K562 (cell line): ENCODE measurements at regions not wholly inside any gene's neighbourhood (a gene's known extent, or its start where the extent isn't known, plus 50 kb on each side); places are given as distances from the start of the nearest gene placed in this dataset.

ENCODE experiments used
- ATAC-seq: fragments of 200-7000 bp; cut with Tn5 transposase; 3 replicates; pipeline ENCODE4 v1.9.1; 2020; ENCODE audit warnings: moderate library complexity
- BruUV-seq: library from RNA; stranded (reverse); fragments of 400-500 nt; replicated peaks from 2 replicates; lab custom pipeline; 2021; lab: Mats Ljungman, UMichigan
- CTCF ChIA-PET: fragments of 300-600 bp; formaldehyde crosslinking; extraction: SDS; loops from one replicate; lab custom pipeline; 2021; ENCODE audit warnings: low intra/inter-chr PET ratio; lab: Yijun Ruan, JAX
- POLR2A ChIA-PET: fragments of 300-600, 350-650 bp; sonication (Branson Sonifier 250); formaldehyde crosslinking; extraction: SDS; loops from one replicate; lab custom pipeline; 2021; ENCODE audit warnings: antibody characterized with exemption, inconsistent platforms; lab: Yijun Ruan, JAX
- DNase-seq, 4 experiments: peaks; one replicate each; pipeline versions ENCODE4 v3.0.0 to v3.0.0-alpha.2; 2011 to 2018; ENCODE audit warnings: low spot score in 3 of 4, mixed read lengths in 3 of 4; ENCODE audit errors: extremely low read depth in 1 of 4
- FAIRE-seq: peaks from 2 replicates; lab custom pipeline; 2011; peaks lifted over from hg19 to GRCh38; lab: Jason Lieb, UNC
- H2AFZ ChIP-seq: 2 replicates; pipeline ENCODE4 v1.6.0; 2011; ENCODE audit warnings: low read depth, low read length, control low read depth, inconsistent platforms
- H3K27ac ChIP-seq: fragments of 200-600 bp; 3 replicates; pipeline ENCODE4 v1.8.0; 2011; ENCODE audit warnings: low read depth, mild to moderate bottlenecking, control low read depth, inconsistent platforms, low read length, moderate library complexity, mixed read lengths; ENCODE audit errors: extremely low read depth
- H3K27me3 ChIP-seq, 2 experiments: fragments of 300-600 bp in 1 of 2; 2 replicates in 1 of 2; 3 replicates in 1 of 2; pipeline versions ENCODE4 v1.6.0 to v1.8.0; 2011; ENCODE audit warnings: inconsistent platforms in 2 of 2, low read length in 2 of 2, mild to moderate bottlenecking in 1 of 2, mixed read lengths in 1 of 2, moderate library complexity in 1 of 2; ENCODE audit not compliant: control insufficient read depth in 2 of 2, insufficient read depth in 2 of 2
- H3K36me3 ChIP-seq: fragments of 300-600 bp; 3 replicates; pipeline ENCODE4 v1.8.0; 2011; ENCODE audit warnings: mild to moderate bottlenecking, low read length, inconsistent platforms; ENCODE audit not compliant: control insufficient read depth, insufficient read depth
- H3K4me1 ChIP-seq, 2 experiments: fragments of 200-600 bp in 1 of 2; replicated peaks in 1 of 2; 2 replicates in 1 of 2; 3 replicates in 1 of 2; pipeline versions ENCODE4 v1.5.1 to v1.8.0; 2011; ENCODE audit warnings: inconsistent platforms in 2 of 2, low read length in 2 of 2, mild to moderate bottlenecking in 1 of 2, mixed read lengths in 1 of 2, moderate library complexity in 1 of 2; ENCODE audit not compliant: control insufficient read depth in 2 of 2, insufficient read depth in 2 of 2
- H3K4me2 ChIP-seq: 2 replicates; pipeline ENCODE4 v1.6.1; 2011; ENCODE audit warnings: low read length, control low read depth, inconsistent platforms, mixed read lengths; ENCODE audit not compliant: insufficient read depth
- H3K4me3 ChIP-seq: fragments of 200-600 bp; sonication (generic), shearing (Covaris generic); 2 replicates; pipeline ENCODE4 v1.5.1; 2016; ENCODE audit warnings: control low read depth, inconsistent platforms
- H3K79me2 ChIP-seq: fragments of 200-600 bp; 3 replicates; pipeline ENCODE4 v1.8.0; 2011; ENCODE audit warnings: low read length, inconsistent platforms; ENCODE audit not compliant: control insufficient read depth, insufficient read depth
- H3K9ac ChIP-seq, 2 experiments: 2 replicates each; pipeline versions ENCODE4 v1.6.0 to v1.6.1; 2011; ENCODE audit warnings: low read depth in 2 of 2, low read length in 2 of 2, control low read depth in 1 of 2, inconsistent platforms in 1 of 2, mild to moderate bottlenecking in 1 of 2, mixed read lengths in 1 of 2; ENCODE audit not compliant: insufficient read depth in 1 of 2
- H3K9me1 ChIP-seq: one replicate; pipeline ENCODE4 v1.6.0; 2011; ENCODE audit warnings: inconsistent platforms, mild to moderate bottlenecking, low read length, moderate library complexity; ENCODE audit not compliant: control insufficient read depth, insufficient read depth
- H3K9me3 ChIP-seq: replicated peaks from 2 replicates; pipeline ENCODE4 v1.5.1; 2011; ENCODE audit warnings: low read depth, low read length, inconsistent platforms; ENCODE audit not compliant: control insufficient read depth, insufficient read depth
- H4K20me1 ChIP-seq: replicated peaks from 2 replicates; pipeline ENCODE4 v1.6.1; 2011; ENCODE audit warnings: low read length, inconsistent platforms, mixed read lengths; ENCODE audit not compliant: control insufficient read depth, insufficient read depth
- NFE2L1 ChIP-seq: fragments of 450-650 bp; IDR thresholded peaks from 2 replicates; pipeline ENCODE4 v1.6.1; 2016; ENCODE audit warnings: missing genetic modification characterization, low read depth, mild to moderate bottlenecking, missing compliant biosample characterization, moderate library complexity, borderline replicate concordance
- RUNX1 ChIP-seq: sonication (generic); IDR thresholded peaks from 2 replicates; pipeline ENCODE4 v1.6.1; 2016; ENCODE audit warnings: antibody characterized with exemption, low read depth
- SMARCA5 ChIP-seq: fragments of 450-650 bp; IDR thresholded peaks from 2 replicates; pipeline ENCODE4 v1.6.1; 2016
- ZNF589 ChIP-seq: fragments of 200-800 bp; sonication (Bioruptor generic); IDR thresholded peaks from 2 replicates; pipeline ENCODE4 v1.6.1; 2016; ENCODE audit warnings: low read depth, missing genetic modification characterization, missing compliant biosample characterization
- ZSCAN29 ChIP-seq: fragments of 450-650 bp; IDR thresholded peaks from 2 replicates; pipeline ENCODE4 v1.6.1; 2017
- WGBS: fragments of 100-300 bp; shearing (Covaris generic); methylation state at CpG from one replicate; pipeline ENCODE4 v1.1.6; 2016; ENCODE audit warnings: low coverage, mixed read lengths; ENCODE audit not compliant: insufficient coverage; ENCODE audit errors: missing lambda C conversion rate; 5-methylcytosine and 5-hydroxymethylcytosine counted together
- in situ Hi-C: fragments of 300-500 bp; cut with MboI; formaldehyde crosslinking; loops from 4 replicates; pipeline ENCODE4 v1.15.0; 2018; ENCODE audit warnings: inconsistent platforms, mixed read lengths
- intact Hi-C: fragments of 100-400 bp; cut with micrococcal nuclease; formaldehyde crosslinking; loops from 2 replicates; pipeline ENCODE4 v1.14.2; 2022
- TF ChIP-seq, protein P1 (sequence below): fragments of 250-450 bp; sonication (Bioruptor Pico); IDR thresholded peaks from 2 replicates; pipeline ENCODE4 v1.5.0; 2021
- TF ChIP-seq, protein P2 (sequence below): sonication (generic); IDR thresholded peaks from 2 replicates; pipeline ENCODE4 v1.6.1; 2016
- TF ChIP-seq, protein P3 (sequence below): fragments of 450-650 bp; IDR thresholded peaks from 2 replicates; pipeline ENCODE4 v1.6.1; 2016; ENCODE audit warnings: mild to moderate bottlenecking, moderate library complexity

DNA sequence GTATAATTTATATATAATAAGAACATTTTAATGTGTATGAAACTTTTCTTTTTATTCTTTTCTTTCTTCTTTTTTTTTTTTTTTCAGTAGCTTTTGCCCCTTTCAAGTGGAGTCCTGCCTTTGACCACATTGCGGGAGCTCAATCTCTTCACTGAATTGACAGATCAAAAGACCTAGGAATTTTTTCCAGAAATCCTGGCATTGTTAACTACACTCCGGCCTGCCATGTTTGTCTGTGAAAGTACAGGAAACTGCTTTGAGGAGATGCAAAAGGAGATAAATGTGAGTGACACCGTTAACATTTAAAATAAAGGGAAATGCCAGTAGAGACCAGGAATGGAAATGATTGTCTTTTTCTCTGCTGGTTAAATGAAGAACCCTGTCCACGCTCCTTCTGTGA, 159.3 kb upstream of the VCX3A start:
- Histone ChIP-seq H3K27me3 (no peaks in the 10 kb centered on the region), H3K36me3 (no peaks in the 10 kb centered on the region), H4K20me1 (no peaks in the 10 kb centered on the region), H3K4me1 (no peaks in the 10 kb centered on the region), H3K9me3 (no peaks in the 10 kb centered on the region), H3K4me2 (no peak overlapping the region), H3K9ac (no peak overlapping the region), H2AFZ (no peak overlapping the region), H3K27ac (no peak overlapping the region), H3K9me1 (no peaks in the 10 kb centered on the region), H3K79me2 (no peaks in the 10 kb centered on the region), H3K4me3 (no peak overlapping the region)
- intact Hi-C loops (no loop called here), in situ Hi-C loops (no loop called here)
- FAIRE-seq, result no peak
- ATAC-seq, result no peak
- ChIA-PET CTCF (no interaction called here), POLR2A (no interaction called here)
- TF ChIP-seq SMARCA5, result no peak
- TF ChIP-seq NFE2L1 (tag), result no peak
- TF ChIP-seq, protein P1, sequence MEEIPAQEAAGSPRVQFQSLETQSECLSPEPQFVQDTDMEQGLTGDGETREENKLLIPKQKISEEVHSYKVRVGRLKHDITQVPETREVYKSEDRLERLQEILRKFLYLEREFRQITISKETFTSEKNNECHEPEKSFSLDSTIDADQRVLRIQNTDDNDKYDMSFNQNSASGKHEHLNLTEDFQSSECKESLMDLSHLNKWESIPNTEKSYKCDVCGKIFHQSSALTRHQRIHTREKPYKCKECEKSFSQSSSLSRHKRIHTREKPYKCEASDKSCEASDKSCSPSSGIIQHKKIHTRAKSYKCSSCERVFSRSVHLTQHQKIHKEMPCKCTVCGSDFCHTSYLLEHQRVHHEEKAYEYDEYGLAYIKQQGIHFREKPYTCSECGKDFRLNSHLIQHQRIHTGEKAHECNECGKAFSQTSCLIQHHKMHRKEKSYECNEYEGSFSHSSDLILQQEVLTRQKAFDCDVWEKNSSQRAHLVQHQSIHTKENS (CRISPR knock-in tag), result no peak
- TF ChIP-seq, protein P2, sequence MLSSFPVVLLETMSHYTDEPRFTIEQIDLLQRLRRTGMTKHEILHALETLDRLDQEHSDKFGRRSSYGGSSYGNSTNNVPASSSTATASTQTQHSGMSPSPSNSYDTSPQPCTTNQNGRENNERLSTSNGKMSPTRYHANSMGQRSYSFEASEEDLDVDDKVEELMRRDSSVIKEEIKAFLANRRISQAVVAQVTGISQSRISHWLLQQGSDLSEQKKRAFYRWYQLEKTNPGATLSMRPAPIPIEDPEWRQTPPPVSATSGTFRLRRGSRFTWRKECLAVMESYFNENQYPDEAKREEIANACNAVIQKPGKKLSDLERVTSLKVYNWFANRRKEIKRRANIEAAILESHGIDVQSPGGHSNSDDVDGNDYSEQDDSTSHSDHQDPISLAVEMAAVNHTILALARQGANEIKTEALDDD, result no peak
- TF ChIP-seq RUNX1, result no peak
- no peak for TF ChIP-seq ZSCAN29
- no peak for TF ChIP-seq ZNF589
- TF ChIP-seq, protein P3, sequence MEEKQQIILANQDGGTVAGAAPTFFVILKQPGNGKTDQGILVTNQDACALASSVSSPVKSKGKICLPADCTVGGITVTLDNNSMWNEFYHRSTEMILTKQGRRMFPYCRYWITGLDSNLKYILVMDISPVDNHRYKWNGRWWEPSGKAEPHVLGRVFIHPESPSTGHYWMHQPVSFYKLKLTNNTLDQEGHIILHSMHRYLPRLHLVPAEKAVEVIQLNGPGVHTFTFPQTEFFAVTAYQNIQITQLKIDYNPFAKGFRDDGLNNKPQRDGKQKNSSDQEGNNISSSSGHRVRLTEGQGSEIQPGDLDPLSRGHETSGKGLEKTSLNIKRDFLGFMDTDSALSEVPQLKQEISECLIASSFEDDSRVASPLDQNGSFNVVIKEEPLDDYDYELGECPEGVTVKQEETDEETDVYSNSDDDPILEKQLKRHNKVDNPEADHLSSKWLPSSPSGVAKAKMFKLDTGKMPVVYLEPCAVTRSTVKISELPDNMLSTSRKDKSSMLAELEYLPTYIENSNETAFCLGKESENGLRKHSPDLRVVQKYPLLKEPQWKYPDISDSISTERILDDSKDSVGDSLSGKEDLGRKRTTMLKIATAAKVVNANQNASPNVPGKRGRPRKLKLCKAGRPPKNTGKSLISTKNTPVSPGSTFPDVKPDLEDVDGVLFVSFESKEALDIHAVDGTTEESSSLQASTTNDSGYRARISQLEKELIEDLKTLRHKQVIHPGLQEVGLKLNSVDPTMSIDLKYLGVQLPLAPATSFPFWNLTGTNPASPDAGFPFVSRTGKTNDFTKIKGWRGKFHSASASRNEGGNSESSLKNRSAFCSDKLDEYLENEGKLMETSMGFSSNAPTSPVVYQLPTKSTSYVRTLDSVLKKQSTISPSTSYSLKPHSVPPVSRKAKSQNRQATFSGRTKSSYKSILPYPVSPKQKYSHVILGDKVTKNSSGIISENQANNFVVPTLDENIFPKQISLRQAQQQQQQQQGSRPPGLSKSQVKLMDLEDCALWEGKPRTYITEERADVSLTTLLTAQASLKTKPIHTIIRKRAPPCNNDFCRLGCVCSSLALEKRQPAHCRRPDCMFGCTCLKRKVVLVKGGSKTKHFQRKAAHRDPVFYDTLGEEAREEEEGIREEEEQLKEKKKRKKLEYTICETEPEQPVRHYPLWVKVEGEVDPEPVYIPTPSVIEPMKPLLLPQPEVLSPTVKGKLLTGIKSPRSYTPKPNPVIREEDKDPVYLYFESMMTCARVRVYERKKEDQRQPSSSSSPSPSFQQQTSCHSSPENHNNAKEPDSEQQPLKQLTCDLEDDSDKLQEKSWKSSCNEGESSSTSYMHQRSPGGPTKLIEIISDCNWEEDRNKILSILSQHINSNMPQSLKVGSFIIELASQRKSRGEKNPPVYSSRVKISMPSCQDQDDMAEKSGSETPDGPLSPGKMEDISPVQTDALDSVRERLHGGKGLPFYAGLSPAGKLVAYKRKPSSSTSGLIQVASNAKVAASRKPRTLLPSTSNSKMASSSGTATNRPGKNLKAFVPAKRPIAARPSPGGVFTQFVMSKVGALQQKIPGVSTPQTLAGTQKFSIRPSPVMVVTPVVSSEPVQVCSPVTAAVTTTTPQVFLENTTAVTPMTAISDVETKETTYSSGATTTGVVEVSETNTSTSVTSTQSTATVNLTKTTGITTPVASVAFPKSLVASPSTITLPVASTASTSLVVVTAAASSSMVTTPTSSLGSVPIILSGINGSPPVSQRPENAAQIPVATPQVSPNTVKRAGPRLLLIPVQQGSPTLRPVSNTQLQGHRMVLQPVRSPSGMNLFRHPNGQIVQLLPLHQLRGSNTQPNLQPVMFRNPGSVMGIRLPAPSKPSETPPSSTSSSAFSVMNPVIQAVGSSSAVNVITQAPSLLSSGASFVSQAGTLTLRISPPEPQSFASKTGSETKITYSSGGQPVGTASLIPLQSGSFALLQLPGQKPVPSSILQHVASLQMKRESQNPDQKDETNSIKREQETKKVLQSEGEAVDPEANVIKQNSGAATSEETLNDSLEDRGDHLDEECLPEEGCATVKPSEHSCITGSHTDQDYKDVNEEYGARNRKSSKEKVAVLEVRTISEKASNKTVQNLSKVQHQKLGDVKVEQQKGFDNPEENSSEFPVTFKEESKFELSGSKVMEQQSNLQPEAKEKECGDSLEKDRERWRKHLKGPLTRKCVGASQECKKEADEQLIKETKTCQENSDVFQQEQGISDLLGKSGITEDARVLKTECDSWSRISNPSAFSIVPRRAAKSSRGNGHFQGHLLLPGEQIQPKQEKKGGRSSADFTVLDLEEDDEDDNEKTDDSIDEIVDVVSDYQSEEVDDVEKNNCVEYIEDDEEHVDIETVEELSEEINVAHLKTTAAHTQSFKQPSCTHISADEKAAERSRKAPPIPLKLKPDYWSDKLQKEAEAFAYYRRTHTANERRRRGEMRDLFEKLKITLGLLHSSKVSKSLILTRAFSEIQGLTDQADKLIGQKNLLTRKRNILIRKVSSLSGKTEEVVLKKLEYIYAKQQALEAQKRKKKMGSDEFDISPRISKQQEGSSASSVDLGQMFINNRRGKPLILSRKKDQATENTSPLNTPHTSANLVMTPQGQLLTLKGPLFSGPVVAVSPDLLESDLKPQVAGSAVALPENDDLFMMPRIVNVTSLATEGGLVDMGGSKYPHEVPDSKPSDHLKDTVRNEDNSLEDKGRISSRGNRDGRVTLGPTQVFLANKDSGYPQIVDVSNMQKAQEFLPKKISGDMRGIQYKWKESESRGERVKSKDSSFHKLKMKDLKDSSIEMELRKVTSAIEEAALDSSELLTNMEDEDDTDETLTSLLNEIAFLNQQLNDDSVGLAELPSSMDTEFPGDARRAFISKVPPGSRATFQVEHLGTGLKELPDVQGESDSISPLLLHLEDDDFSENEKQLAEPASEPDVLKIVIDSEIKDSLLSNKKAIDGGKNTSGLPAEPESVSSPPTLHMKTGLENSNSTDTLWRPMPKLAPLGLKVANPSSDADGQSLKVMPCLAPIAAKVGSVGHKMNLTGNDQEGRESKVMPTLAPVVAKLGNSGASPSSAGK, result no peak
- WGBS, result 0% methylated on average over 4 of the region's 4 CpGs
- DNase-seq, result no peak
- no TSS peak for BruUV-seq
